ENCODE measurements at regions not wholly inside any gene's neighbourhood (a gene's known extent, or its start where the extent isn't known, plus 50 kb on each side); places are given as distances from the start of the nearest gene placed in this dataset.

DNA sequence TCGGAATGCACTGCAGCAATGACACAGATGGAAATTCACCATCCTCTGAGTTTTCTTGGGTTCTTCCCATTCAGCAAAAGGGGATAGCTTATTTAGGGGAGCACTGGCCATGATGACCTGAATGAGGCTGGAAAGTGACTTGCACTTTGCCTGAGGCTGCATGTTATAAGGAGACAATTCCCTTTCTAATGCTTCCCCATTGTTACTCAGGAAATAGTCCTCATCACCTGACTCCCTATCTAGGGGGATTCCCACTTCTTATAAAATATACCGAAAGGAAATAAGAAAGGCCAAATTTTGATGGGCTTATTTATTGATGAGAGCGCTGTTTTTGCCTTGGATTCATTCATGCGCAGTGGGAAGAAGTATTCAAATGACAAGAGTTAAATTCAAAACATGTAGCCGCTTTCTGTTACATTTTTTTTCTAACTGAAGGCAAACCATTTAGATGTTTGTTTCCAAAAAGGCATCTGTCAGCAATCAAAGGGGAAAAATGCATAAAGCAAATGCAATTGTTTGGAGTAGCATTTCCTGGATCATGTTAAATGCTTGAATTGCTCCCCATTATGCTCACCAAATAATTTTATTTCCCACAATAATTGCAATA is 220.3 kb upstream of the NFIA start:
- TF ChIP-seq POLR2A (IDR thresholded peaks at IDR 0.05) (no peak), CTCF (IDR thresholded peaks at IDR 0.05) (no peak)

All from lower leg skin (tissue), 3 donors.